Loucy (cell line): ENCODE measurements at regions not wholly inside any gene's neighbourhood (a gene's known extent, or its start where the extent isn't known, plus 50 kb on each side); places are given as distances from the start of the nearest gene placed in this dataset.

Experiments
- CTCF ChIP-seq: fragments of 200-600 bp; sonication (generic); conservative IDR thresholded peaks from 2 replicates; pipeline ENCODE4 v1.5.1; 2014; ENCODE audit warnings: mild to moderate bottlenecking, antibody characterized with exemption, low read length
- EZH2phosphoT487 ChIP-seq: fragments of 200-600 bp; IDR thresholded peaks from 2 replicates; pipeline ENCODE4 v1.6.1; 2018; ENCODE audit warnings: antibody characterized with exemption, mild to moderate bottlenecking, moderate library complexity, borderline replicate concordance

GRCh38 chr6:140095532-140095931 is 721.1 kb upstream of the CITED2 start:
- no peak for TF ChIP-seq CTCF
- no peak for TF ChIP-seq EZH2phosphoT487
